Lower leg skin (tissue), 4 donors: ENCODE measurements at regions not wholly inside any gene's neighbourhood (a gene's known extent, or its start where the extent isn't known, plus 50 kb on each side); places are given as distances from the start of the nearest gene placed in this dataset.
"Not testable (repeated sequence)": the region's sequence is repeated elsewhere in the genome, so short reads cannot be mapped to it uniquely, and the experiment has no call there.

Experiments
- DNase-seq, 2 donors: peaks; one replicate each; pipeline ENCODE4 v3.0.0-alpha.2; 2019; ENCODE audit warnings: low spot score in 2 of 2
- H3K4me3 ChIP-seq: fragments of 200-600 bp; sonication (generic); 2 replicates; pipeline ENCODE4 v1.5.1; 2017; ENCODE audit warnings: mild to moderate bottlenecking, low read depth; ENCODE audit not compliant: poor library complexity, severe bottlenecking
- CTCF ChIP-seq, 3 donors: fragments of 450-650 bp; IDR thresholded peaks; one replicate each; pipeline ENCODE4 v1.5.1; 2016; ENCODE audit warnings: antibody characterized with exemption in 3 of 3, mild to moderate bottlenecking in 3 of 3, moderate library complexity in 2 of 3
- POLR2A ChIP-seq, 2 donors: fragments of 450-650 bp; IDR thresholded peaks; one replicate each; pipeline ENCODE4 v1.6.1; 2016 to 2017; ENCODE audit warnings: antibody characterized with exemption in 2 of 2, mild to moderate bottlenecking in 1 of 2, moderate library complexity in 1 of 2
- WGBS, 2 donors: methylation state at CpG; one replicate each; pipeline ENCODE4 v1.1.5; 2018; 5-methylcytosine and 5-hydroxymethylcytosine counted together
- intact Hi-C: fragments of 100-400 bp; cut with DNase I; formaldehyde crosslinking; loops from one replicate; pipeline ENCODE4 v1.15.0; 2023; ENCODE audit warnings: low total_unique reads

DNA sequence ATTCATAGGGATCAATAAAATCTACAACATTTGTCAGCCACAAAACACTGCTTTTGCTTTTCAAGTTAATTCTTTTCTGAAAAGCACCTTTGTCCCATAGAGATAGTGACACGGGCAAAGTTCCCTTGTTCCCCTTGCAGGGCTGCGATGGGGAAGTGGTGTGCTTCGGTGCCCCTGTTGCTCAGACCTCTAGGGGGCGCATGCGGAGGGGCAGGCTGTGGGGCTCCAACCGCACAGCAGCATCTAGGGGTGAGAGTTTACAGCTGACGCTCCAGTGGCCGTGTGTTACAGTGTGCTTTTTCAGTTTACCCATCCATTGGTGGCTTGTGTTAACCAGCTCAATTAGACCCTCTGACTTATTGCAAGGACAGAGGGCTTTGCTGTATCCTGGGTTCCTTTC lies 1432.2 kb upstream of the ACVR2A start:
- intact Hi-C loops = no loop called here
- TF ChIP-seq POLR2A (IDR thresholded peaks at IDR 0.05) (no peak), CTCF (IDR thresholded peaks at IDR 0.05) (no peak)
- whole genome bisulfite sequencing, 2 donors = 94% methylated on average over 8 of the region's 8 CpGs
- no peak for DNase-seq
- H3K4me3 ChIP-seq = no peak overlapping the region

GRCh38 chr2:146405402-146406309 lies 1439.2 kb upstream of the ACVR2A start:
- 94 to 95% methylated on average over 25 to 30 of the region's 30 CpGs for WGBS, 2 donors
- DNase-seq, intact Hi-C loops, H3K4me3 ChIP-seq: not testable (repeated sequence)

GRCh38 chr2:146403546-146404160 lies 1441.2 kb upstream of the ACVR2A start:
- H3K4me3 ChIP-seq, intact Hi-C loops, DNase-seq: not testable (repeated sequence)
- WGBS, 2 donors = 94 to 98% methylated on average over 23 to 25 of the region's 28 CpGs

DNA sequence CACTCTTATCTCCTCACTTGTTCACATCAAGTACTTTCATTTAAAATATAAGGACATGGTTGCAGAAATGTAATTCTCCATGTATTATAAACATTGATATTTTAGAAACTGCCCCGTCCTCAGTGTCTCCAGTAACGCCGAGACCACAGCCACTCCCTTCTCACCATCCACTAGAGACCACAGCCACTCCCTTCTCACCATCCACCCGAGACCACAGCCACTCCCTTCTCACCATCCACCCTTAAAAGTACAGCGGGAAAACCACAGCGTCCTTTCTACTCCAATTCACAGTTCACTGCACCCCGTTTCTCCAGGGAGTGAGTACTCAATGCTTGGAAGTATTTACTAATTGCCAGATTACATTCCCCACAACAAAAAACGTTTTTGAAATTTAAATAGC lies 1452.2 kb upstream of the ACVR2A start:
- no peak overlapping the region for H3K4me3 ChIP-seq
- intact Hi-C loops = no loop called here
- TF ChIP-seq POLR2A (IDR thresholded peaks at IDR 0.05) (no peak), CTCF (IDR thresholded peaks at IDR 0.05) (no peak)
- no peak for DNase-seq
- WGBS, 2 donors = 58% methylated on average over 8 of the region's 8 CpGs

DNA sequence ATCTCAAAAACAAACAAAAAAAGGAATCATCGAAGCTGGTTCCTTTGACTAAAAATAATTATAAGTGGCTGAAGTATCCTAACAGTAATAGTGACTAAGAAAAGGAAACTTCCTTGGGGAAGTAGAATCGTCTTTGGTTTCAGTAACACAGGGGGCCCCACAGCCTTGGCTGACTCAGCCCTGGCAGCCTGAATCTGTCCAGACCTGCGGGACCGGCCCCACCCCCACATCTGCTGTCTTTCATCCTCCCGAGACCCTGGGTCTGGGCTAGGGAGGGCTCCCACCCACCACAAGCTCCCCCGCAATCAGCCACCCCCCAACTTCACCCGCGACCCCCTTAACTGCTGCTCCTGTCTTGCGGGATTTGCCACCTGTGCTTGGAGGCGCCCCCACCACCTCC lies 1452.6 kb upstream of the ACVR2A start:
- no peak for TF ChIP-seq CTCF (IDR thresholded peaks at IDR 0.05)
- no peak for TF ChIP-seq POLR2A (IDR thresholded peaks at IDR 0.05)
- WGBS, 2 donors = 73 to 76% methylated on average over 10 of the region's 10 CpGs
- intact Hi-C loops = no loop called here
- no peak for DNase-seq
- H3K4me3 ChIP-seq = no peak overlapping the region

DNA sequence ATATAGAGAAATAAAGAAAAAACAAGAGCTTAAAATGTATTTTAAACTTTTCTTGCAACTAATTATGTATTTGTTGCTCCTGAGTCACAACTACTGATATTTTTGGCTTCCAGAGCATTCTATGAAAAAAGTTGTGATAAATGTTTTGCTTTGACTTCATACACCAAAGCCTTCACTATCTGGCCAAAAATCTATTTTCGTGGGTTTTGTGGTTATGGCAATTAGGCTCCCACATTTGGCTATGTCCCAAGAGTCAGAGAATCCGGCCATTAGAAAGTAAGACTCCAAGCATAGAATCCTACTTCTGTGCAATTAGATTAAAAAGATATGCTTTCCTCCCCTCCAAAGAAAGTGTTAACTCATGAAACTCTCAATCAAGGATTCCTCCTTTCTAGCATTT lies 1456.1 kb upstream of the ACVR2A start:
- DNase-seq = no peak
- TF ChIP-seq CTCF (IDR thresholded peaks at IDR 0.05) (no peak), POLR2A (IDR thresholded peaks at IDR 0.05) (no peak)
- intact Hi-C loops = no loop called here
- 28 to 54% methylated on average over 2 of the region's 2 CpGs for WGBS, 2 donors
- H3K4me3 ChIP-seq = no peak overlapping the region
